Astrocyte (in vitro differentiated cells and primary cell): ENCODE measurements at regions not wholly inside any gene's neighbourhood (a gene's known extent, or its start where the extent isn't known, plus 50 kb on each side); places are given as distances from the start of the nearest gene placed in this dataset.

Experiments
- DNase-seq: peaks from one replicate; pipeline ENCODE4 v3.0.0-alpha.2; 2010; ENCODE audit warnings: low read depth
- FAIRE-seq: peaks from 2 replicates; lab custom pipeline; 2011; peaks lifted over from hg19 to GRCh38; lab: Jason Lieb, UNC
- H2AFZ ChIP-seq: 2 replicates; pipeline ENCODE4 v1.6.0; 2012; ENCODE audit warnings: low read depth, low read length, inconsistent platforms
- H3K27ac ChIP-seq: 2 replicates; pipeline ENCODE4 v1.5.1; 2011; ENCODE audit warnings: low read depth, low read length, inconsistent platforms
- H3K27me3 ChIP-seq: 2 replicates; pipeline ENCODE4 v1.6.0; 2011; ENCODE audit warnings: low read length, inconsistent platforms; ENCODE audit not compliant: insufficient read depth
- H3K36me3 ChIP-seq: 2 replicates; pipeline ENCODE4 v1.5.1; 2011; ENCODE audit warnings: low read length, inconsistent platforms; ENCODE audit not compliant: insufficient read depth
- H3K4me1 ChIP-seq: 2 replicates; pipeline ENCODE4 v1.5.1; 2011; ENCODE audit warnings: low read length, inconsistent platforms; ENCODE audit not compliant: insufficient read depth
- H3K4me2 ChIP-seq: 2 replicates; pipeline ENCODE4 v1.6.0; 2012; ENCODE audit warnings: low read length, inconsistent platforms
- H3K4me3 ChIP-seq: 2 replicates; pipeline ENCODE4 v1.5.1; 2011; ENCODE audit warnings: low read depth, mild to moderate bottlenecking, low read length, inconsistent platforms; ENCODE audit not compliant: insufficient read depth
- H3K79me2 ChIP-seq: 2 replicates; pipeline ENCODE4 v1.6.0; 2012; ENCODE audit warnings: mild to moderate bottlenecking, low read length, inconsistent platforms; ENCODE audit not compliant: insufficient read depth
- H3K9ac ChIP-seq: 2 replicates; pipeline ENCODE4 v1.6.0; 2012; ENCODE audit warnings: mild to moderate bottlenecking, low read length, inconsistent platforms
- H3K9me3 ChIP-seq: 2 replicates; pipeline ENCODE4 v1.5.1; 2012; ENCODE audit warnings: low read depth, mild to moderate bottlenecking, low read length, inconsistent platforms; ENCODE audit not compliant: insufficient read depth
- H4K20me1 ChIP-seq: 2 replicates; pipeline ENCODE4 v1.6.0; 2012; ENCODE audit warnings: low read length, inconsistent platforms; ENCODE audit not compliant: insufficient read depth
- H3K27ac Mint-ChIP-seq: one replicate; pipeline ENCODE4 v1.8.0; 2021; ENCODE audit warnings: mild to moderate bottlenecking, mixed read lengths; ENCODE audit not compliant: unreplicated experiment
- H3K27me3 Mint-ChIP-seq: one replicate; pipeline ENCODE4 v1.8.0; 2021; ENCODE audit warnings: low read depth, mixed read lengths; ENCODE audit not compliant: unreplicated experiment
- H3K36me3 Mint-ChIP-seq: one replicate; pipeline ENCODE4 v1.8.0; 2021; ENCODE audit warnings: low read depth, mixed read lengths; ENCODE audit not compliant: unreplicated experiment
- H3K4me1 Mint-ChIP-seq: one replicate; pipeline ENCODE4 v1.8.0; 2021; ENCODE audit warnings: low read depth, mixed read lengths; ENCODE audit not compliant: unreplicated experiment
- H3K4me3 Mint-ChIP-seq: one replicate; pipeline ENCODE4 v1.8.0; 2021; ENCODE audit warnings: mild to moderate bottlenecking, moderate library complexity, mixed read lengths; ENCODE audit not compliant: unreplicated experiment
- H3K9me3 Mint-ChIP-seq: one replicate; pipeline ENCODE4 v1.8.0; 2021; ENCODE audit warnings: mild to moderate bottlenecking, mixed read lengths; ENCODE audit not compliant: unreplicated experiment
- EZH2 ChIP-seq: IDR thresholded peaks from 2 replicates; pipeline ENCODE4 v1.6.1; 2012; ENCODE audit warnings: mild to moderate bottlenecking, low read length, inconsistent platforms; ENCODE audit not compliant: insufficient read depth
- TF ChIP-seq, protein P1 (sequence below): IDR thresholded peaks from 2 replicates; pipeline ENCODE4 v1.5.1; 2011; ENCODE audit warnings: low read depth, mild to moderate bottlenecking, inconsistent platforms, low read length, moderate library complexity; ENCODE audit not compliant: insufficient read depth

DNA sequence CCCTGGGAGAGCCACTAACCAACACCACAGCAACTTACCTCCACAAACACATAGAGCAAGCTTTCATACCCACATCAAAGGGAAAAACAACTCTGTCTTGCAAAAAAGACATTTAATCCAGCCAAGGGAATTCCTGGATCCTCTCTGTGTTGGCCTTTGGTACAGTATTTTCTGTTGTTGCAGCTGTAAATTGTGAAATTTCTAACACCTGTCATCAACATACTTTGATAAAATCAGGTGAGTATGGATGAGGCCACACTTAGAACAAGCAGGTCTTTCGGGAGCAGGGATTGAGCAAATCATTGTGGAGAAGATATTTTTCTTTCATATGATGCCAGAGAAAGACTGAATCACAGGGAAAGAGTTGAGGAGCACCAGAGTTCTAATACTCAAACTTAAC, 89.3 kb downstream of the SPTSSA start:
- TF ChIP-seq, protein P1, sequence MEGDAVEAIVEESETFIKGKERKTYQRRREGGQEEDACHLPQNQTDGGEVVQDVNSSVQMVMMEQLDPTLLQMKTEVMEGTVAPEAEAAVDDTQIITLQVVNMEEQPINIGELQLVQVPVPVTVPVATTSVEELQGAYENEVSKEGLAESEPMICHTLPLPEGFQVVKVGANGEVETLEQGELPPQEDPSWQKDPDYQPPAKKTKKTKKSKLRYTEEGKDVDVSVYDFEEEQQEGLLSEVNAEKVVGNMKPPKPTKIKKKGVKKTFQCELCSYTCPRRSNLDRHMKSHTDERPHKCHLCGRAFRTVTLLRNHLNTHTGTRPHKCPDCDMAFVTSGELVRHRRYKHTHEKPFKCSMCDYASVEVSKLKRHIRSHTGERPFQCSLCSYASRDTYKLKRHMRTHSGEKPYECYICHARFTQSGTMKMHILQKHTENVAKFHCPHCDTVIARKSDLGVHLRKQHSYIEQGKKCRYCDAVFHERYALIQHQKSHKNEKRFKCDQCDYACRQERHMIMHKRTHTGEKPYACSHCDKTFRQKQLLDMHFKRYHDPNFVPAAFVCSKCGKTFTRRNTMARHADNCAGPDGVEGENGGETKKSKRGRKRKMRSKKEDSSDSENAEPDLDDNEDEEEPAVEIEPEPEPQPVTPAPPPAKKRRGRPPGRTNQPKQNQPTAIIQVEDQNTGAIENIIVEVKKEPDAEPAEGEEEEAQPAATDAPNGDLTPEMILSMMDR, result no peak
- no peak for TF ChIP-seq EZH2
- H4K20me1 ChIP-seq, result no peaks in the 10 kb centered on the region
- no peak overlapping the region for H3K4me3 ChIP-seq
- DNase-seq, result no peak
- Mint-ChIP-seq H3K27me3 (no peaks in the 10 kb centered on the region), H3K4me1 (peaks cover 4% of the 10 kb centered on the region), H3K9me3 (no peaks in the 10 kb centered on the region), H3K36me3 (no peaks in the 10 kb centered on the region), H3K27ac (no peak overlapping the region), H3K4me3 (no peak overlapping the region)
- H3K9ac ChIP-seq, result no peak overlapping the region
- no peak for FAIRE-seq
- H3K27me3 ChIP-seq, result no peaks in the 10 kb centered on the region
- H3K4me2 ChIP-seq, result no peak overlapping the region
- H3K4me1 ChIP-seq, result no peaks in the 10 kb centered on the region
- no peaks in the 10 kb centered on the region for H3K79me2 ChIP-seq
- no peak overlapping the region for H2AFZ ChIP-seq
- H3K9me3 ChIP-seq, result no peaks in the 10 kb centered on the region
- no peaks in the 10 kb centered on the region for H3K36me3 ChIP-seq
- no peak overlapping the region for H3K27ac ChIP-seq

GRCh38 chr14:34369648-34370030, 92.4 kb downstream of the SPTSSA start:
- FAIRE-seq, result no peak

GRCh38 chr14:34368971-34369647, 92.9 kb downstream of the SPTSSA start:
- TF ChIP-seq, protein P1, result no peak
- TF ChIP-seq EZH2, result no peak
- Mint-ChIP-seq H3K36me3 (no peaks in the 10 kb centered on the region), H3K9me3 (no peaks in the 10 kb centered on the region), H3K27me3 (no peaks in the 10 kb centered on the region), H3K4me1 (no peaks in the 10 kb centered on the region), H3K27ac (no peak overlapping the region), H3K4me3 (no peak overlapping the region)
- Histone ChIP-seq H3K9ac (no peak overlapping the region), H3K79me2 (no peaks in the 10 kb centered on the region), H2AFZ (no peak overlapping the region), H3K27me3 (no peaks in the 10 kb centered on the region), H3K4me3 (no peak overlapping the region), H3K36me3 (no peaks in the 10 kb centered on the region), H3K4me1 (peaks cover 2% of the 10 kb centered on the region), H4K20me1 (no peaks in the 10 kb centered on the region), H3K4me2 (no peak overlapping the region), H3K9me3 (no peaks in the 10 kb centered on the region), H3K27ac (no peak overlapping the region)
- DNase-seq (no peak), FAIRE-seq (no peak)

More at GRCh38 chr14:34369648-34370030, 92.4 kb downstream of the SPTSSA start:
- DNase-seq, result no peak
- no peaks in the 10 kb centered on the region for H3K36me3 Mint-ChIP-seq
- Histone ChIP-seq H4K20me1 (no peaks in the 10 kb centered on the region), H3K4me3 (no peak overlapping the region), H3K9me3 (no peaks in the 10 kb centered on the region), H3K79me2 (no peaks in the 10 kb centered on the region), H3K36me3 (no peaks in the 10 kb centered on the region), H2AFZ (no peak overlapping the region), H3K4me2 (no peak overlapping the region), H3K27ac (no peak overlapping the region), H3K27me3 (no peaks in the 10 kb centered on the region), H3K4me1 (peaks cover 2% of the 10 kb centered on the region), H3K9ac (no peak overlapping the region)
- H3K4me1 Mint-ChIP-seq, result no peaks in the 10 kb centered on the region
- TF ChIP-seq, protein P1, result no peak
- no peak for TF ChIP-seq EZH2
- no peaks in the 10 kb centered on the region for H3K27me3 Mint-ChIP-seq
- no peak overlapping the region for H3K27ac Mint-ChIP-seq
- no peak overlapping the region for H3K4me3 Mint-ChIP-seq
- no peaks in the 10 kb centered on the region for H3K9me3 Mint-ChIP-seq
